Fibroblast of lung (primary cell): ENCODE measurements at regions not wholly inside any gene's neighbourhood (a gene's known extent, or its start where the extent isn't known, plus 50 kb on each side); places are given as distances from the start of the nearest gene placed in this dataset.
"Not testable (repeated sequence)": the region's sequence is repeated elsewhere in the genome, so short reads cannot be mapped to it uniquely, and the experiment has no call there.

ENCODE experiments used
- EZH2 ChIP-seq: IDR thresholded peaks from 2 replicates; pipeline ENCODE4 v1.5.1; 2012; ENCODE audit warnings: low read length, control low read depth, mild to moderate bottlenecking; ENCODE audit errors: missing control alignments
- TF ChIP-seq, protein P1 (sequence below), 2 donors: IDR thresholded peaks in 1 of 2; conservative IDR thresholded peaks in 1 of 2; 1 replicate in 1 of 2; 2 replicates in 1 of 2; pipeline ENCODE4 v1.5.1; 2011 to 2012; ENCODE audit warnings: low read length in 2 of 2, control low read depth in 1 of 2, inconsistent platforms in 1 of 2, low read depth in 1 of 2, mild to moderate bottlenecking in 1 of 2

DNA sequence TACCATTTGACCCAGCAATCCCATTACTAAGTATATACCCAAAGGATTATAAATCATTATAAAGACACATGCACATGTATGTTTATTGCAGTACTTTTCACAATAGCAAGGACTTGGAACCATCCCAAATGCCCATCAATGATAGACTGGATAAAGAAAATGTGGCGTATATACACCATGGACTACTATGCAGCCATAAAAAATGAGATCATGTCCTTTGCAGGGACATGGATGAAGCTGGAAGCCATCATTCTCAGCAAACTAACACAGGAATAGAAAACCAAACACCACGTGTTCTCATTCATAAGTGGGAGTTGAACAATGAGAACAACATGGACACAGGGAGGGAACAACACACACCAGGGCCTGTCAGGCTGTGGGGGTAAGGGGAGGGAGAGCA is 59.2 kb upstream of the TNIK start:
- TF ChIP-seq EZH2, result not testable (repeated sequence)
- TF ChIP-seq, protein P1, sequence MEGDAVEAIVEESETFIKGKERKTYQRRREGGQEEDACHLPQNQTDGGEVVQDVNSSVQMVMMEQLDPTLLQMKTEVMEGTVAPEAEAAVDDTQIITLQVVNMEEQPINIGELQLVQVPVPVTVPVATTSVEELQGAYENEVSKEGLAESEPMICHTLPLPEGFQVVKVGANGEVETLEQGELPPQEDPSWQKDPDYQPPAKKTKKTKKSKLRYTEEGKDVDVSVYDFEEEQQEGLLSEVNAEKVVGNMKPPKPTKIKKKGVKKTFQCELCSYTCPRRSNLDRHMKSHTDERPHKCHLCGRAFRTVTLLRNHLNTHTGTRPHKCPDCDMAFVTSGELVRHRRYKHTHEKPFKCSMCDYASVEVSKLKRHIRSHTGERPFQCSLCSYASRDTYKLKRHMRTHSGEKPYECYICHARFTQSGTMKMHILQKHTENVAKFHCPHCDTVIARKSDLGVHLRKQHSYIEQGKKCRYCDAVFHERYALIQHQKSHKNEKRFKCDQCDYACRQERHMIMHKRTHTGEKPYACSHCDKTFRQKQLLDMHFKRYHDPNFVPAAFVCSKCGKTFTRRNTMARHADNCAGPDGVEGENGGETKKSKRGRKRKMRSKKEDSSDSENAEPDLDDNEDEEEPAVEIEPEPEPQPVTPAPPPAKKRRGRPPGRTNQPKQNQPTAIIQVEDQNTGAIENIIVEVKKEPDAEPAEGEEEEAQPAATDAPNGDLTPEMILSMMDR (conservative IDR thresholded peaks at IDR 0.05 in 1 of 2, IDR thresholded peaks at IDR 0.05 in 1 of 2; ENCODE audit: low read depth in 1 of 2, low read length in 2 of 2), result not testable (repeated sequence)
